ENCODE measurements at regions not wholly inside any gene's neighbourhood (a gene's known extent, or its start where the extent isn't known, plus 50 kb on each side); places are given as distances from the start of the nearest gene placed in this dataset.

- Histone ChIP-seq H3K9me3 (peaks cover 7% of the 10 kb centered on the region; the same call in 1 of the 2 replicates), H3K4me1 (no peaks in the 10 kb centered on the region), H3K27me3 (replicated peaks; ENCODE audit: control insufficient read depth, insufficient read depth, low read length) (no peaks in the 10 kb centered on the region), H3K4me3 (ENCODE audit: low read depth, low read length) (no peak overlapping the region), H3K36me3 (ENCODE audit: control insufficient read depth, insufficient read depth, low read length) (no peaks in the 10 kb centered on the region)
- no peak for TF ChIP-seq CTCF (IDR thresholded peaks at IDR 0.05; ENCODE audit: insufficient read depth in 1 of 2, low read depth in 1 of 2, low read length in 1 of 2, severe bottlenecking in 1 of 2, unreplicated experiment in 1 of 2)
- Mint-ChIP-seq H3K27ac (ENCODE audit: unreplicated experiment) (no peak overlapping the region), H3K27me3 (ENCODE audit: insufficient read depth, unreplicated experiment) (peaks cover 6% of the 10 kb centered on the region), H3K9me3 (ENCODE audit: unreplicated experiment) (peaks cover 32% of the 10 kb centered on the region), H3K4me1 (ENCODE audit: low read depth, unreplicated experiment) (no peaks in the 10 kb centered on the region), H3K4me3 (ENCODE audit: unreplicated experiment) (no peak overlapping the region), H3K36me3 (ENCODE audit: insufficient read depth, unreplicated experiment) (no peaks in the 10 kb centered on the region)
- ChIA-PET POLR2A (no interaction called here), CTCF (no interaction called here)
- BruUV-seq (replicated peaks), result no TSS peak
- intact Hi-C loops (cut with micrococcal nuclease; ENCODE audit: unreplicated experiment), result no loop called here
- DNase-seq, result no peak
Measured at GRCh38 chr2:123895651-123896050, 129.4 kb upstream of the CNTNAP5 start.

GRCh38 chr2:123901256-123901655 is 123.8 kb upstream of the CNTNAP5 start:
- Histone ChIP-seq H3K4me3 (ENCODE audit: low read depth, low read length) (no peak overlapping the region), H3K4me1 (no peaks in the 10 kb centered on the region), H3K27me3 (replicated peaks; ENCODE audit: control insufficient read depth, insufficient read depth, low read length) (no peaks in the 10 kb centered on the region), H3K9me3 (no peaks in the 10 kb centered on the region), H3K36me3 (ENCODE audit: control insufficient read depth, insufficient read depth, low read length) (no peaks in the 10 kb centered on the region)
- no peak overlapping the region for H3K4me3 Mint-ChIP-seq (ENCODE audit: unreplicated experiment)
- no peaks in the 10 kb centered on the region for H3K4me1 Mint-ChIP-seq (ENCODE audit: low read depth, unreplicated experiment)
- CTCF ChIA-PET, result no interaction called here
- no peak overlapping the region for H3K27ac Mint-ChIP-seq (ENCODE audit: unreplicated experiment)
- DNase-seq, result no peak
- POLR2A ChIA-PET, result no interaction called here
- peaks cover 18% of the 10 kb centered on the region for H3K9me3 Mint-ChIP-seq (ENCODE audit: unreplicated experiment)
- H3K27me3 Mint-ChIP-seq (ENCODE audit: insufficient read depth, unreplicated experiment), result peaks cover 6% of the 10 kb centered on the region
- intact Hi-C loops (cut with micrococcal nuclease; ENCODE audit: unreplicated experiment), result no loop called here
- TF ChIP-seq CTCF (IDR thresholded peaks at IDR 0.05; ENCODE audit: insufficient read depth in 1 of 2, low read depth in 1 of 2, low read length in 1 of 2, severe bottlenecking in 1 of 2, unreplicated experiment in 1 of 2), result no peak
- no TSS peak for BruUV-seq (replicated peaks)
- H3K36me3 Mint-ChIP-seq (ENCODE audit: insufficient read depth, unreplicated experiment), result no peaks in the 10 kb centered on the region

GRCh38 chr2:123906361-123906760 is 118.7 kb upstream of the CNTNAP5 start:
- intact Hi-C loops (cut with micrococcal nuclease; ENCODE audit: unreplicated experiment), result no loop called here
- no peaks in the 10 kb centered on the region for H3K9me3 ChIP-seq
- H3K4me1 ChIP-seq, result no peaks in the 10 kb centered on the region
- BruUV-seq (replicated peaks), result no TSS peak
- H3K36me3 ChIP-seq (ENCODE audit: control insufficient read depth, insufficient read depth, low read length), result no peaks in the 10 kb centered on the region
- DNase-seq, result no peak
- H3K36me3 Mint-ChIP-seq (ENCODE audit: insufficient read depth, unreplicated experiment), result no peaks in the 10 kb centered on the region
- ChIA-PET CTCF (no interaction called here), POLR2A (no interaction called here)
- no peaks in the 10 kb centered on the region for H3K9me3 Mint-ChIP-seq (ENCODE audit: unreplicated experiment)
- no peak for TF ChIP-seq CTCF (IDR thresholded peaks at IDR 0.05; ENCODE audit: insufficient read depth in 1 of 2, low read depth in 1 of 2, low read length in 1 of 2, severe bottlenecking in 1 of 2, unreplicated experiment in 1 of 2)
- H3K27ac Mint-ChIP-seq (ENCODE audit: unreplicated experiment), result no peak overlapping the region
- H3K4me3 Mint-ChIP-seq (ENCODE audit: unreplicated experiment), result no peak overlapping the region
- H3K4me3 ChIP-seq (ENCODE audit: low read depth, low read length), result no peak overlapping the region
- no peaks in the 10 kb centered on the region for H3K4me1 Mint-ChIP-seq (ENCODE audit: low read depth, unreplicated experiment)
- no peaks in the 10 kb centered on the region for H3K27me3 ChIP-seq (replicated peaks; ENCODE audit: control insufficient read depth, insufficient read depth, low read length)
- H3K27me3 Mint-ChIP-seq (ENCODE audit: insufficient read depth, unreplicated experiment), result no peaks in the 10 kb centered on the region

Measured in Caco-2 (cell line).